ENCODE measurements at regions not wholly inside any gene's neighbourhood (a gene's known extent, or its start where the extent isn't known, plus 50 kb on each side); places are given as distances from the start of the nearest gene placed in this dataset.
"Not testable (repeated sequence)": the region's sequence is repeated elsewhere in the genome, so short reads cannot be mapped to it uniquely, and the experiment has no call there.

GRCh38 chr6:102813489-102814275 lies 1420.2 kb downstream of the GRIK2 start:
- no peak for DNase-seq

- DNase-seq: no peak
Measured at GRCh38 chr6:102812242-102812641, 1418.7 kb downstream of the GRIK2 start.

- DNase-seq: not testable (repeated sequence)
Measured at GRCh38 chr6:102808944-102809505, 1415.5 kb downstream of the GRIK2 start.

GRCh38 chr6:102799051-102799450 lies 1405.5 kb downstream of the GRIK2 start:
- DNase-seq: no peak

GRCh38 chr6:102798636-102799035 lies 1405.1 kb downstream of the GRIK2 start:
- DNase-seq: no peak

- DNase-seq: no peak
Measured at GRCh38 chr6:102793752-102794151, 1400.2 kb downstream of the GRIK2 start.

- DNase-seq: no peak
Measured at GRCh38 chr6:102774326-102774725, 1380.8 kb downstream of the GRIK2 start.

GRCh38 chr6:102773636-102774035 lies 1380.1 kb downstream of the GRIK2 start:
- no peak for DNase-seq

- no peak for DNase-seq
Measured at GRCh38 chr6:102766963-102767362, 1373.5 kb downstream of the GRIK2 start.

- no peak for DNase-seq
Measured at GRCh38 chr6:102764317-102764716, 1370.8 kb downstream of the GRIK2 start.

- DNase-seq: no peak
Measured at GRCh38 chr6:102763891-102764290, 1370.4 kb downstream of the GRIK2 start.

GRCh38 chr6:102761872-102762271 lies 1368.4 kb downstream of the GRIK2 start:
- no peak for DNase-seq

GRCh38 chr6:102759415-102759814 lies 1365.9 kb downstream of the GRIK2 start:
- no peak for DNase-seq

GRCh38 chr6:102758536-102758935 lies 1365.0 kb downstream of the GRIK2 start:
- not testable (repeated sequence) for DNase-seq

- DNase-seq: no peak
Measured at GRCh38 chr6:102749210-102749971, 1355.9 kb downstream of the GRIK2 start.

- DNase-seq: no peak
Measured at GRCh38 chr6:102746941-102747340, 1353.4 kb downstream of the GRIK2 start.

- DNase-seq: no peak
Measured at GRCh38 chr6:102742754-102743356, 1349.3 kb downstream of the GRIK2 start.

- no peak for DNase-seq
Measured at GRCh38 chr6:102742028-102742427, 1348.5 kb downstream of the GRIK2 start.

GRCh38 chr6:102736941-102737368 lies 1343.4 kb downstream of the GRIK2 start:
- no peak for DNase-seq

- DNase-seq: no peak
Measured at GRCh38 chr6:102732898-102733297, 1339.4 kb downstream of the GRIK2 start.

GRCh38 chr6:102722086-102722485 lies 1328.6 kb downstream of the GRIK2 start:
- not testable (repeated sequence) for DNase-seq

- no peak for DNase-seq
Measured at GRCh38 chr6:102717737-102718456, 1324.4 kb downstream of the GRIK2 start.

GRCh38 chr6:102717252-102717651 lies 1323.7 kb downstream of the GRIK2 start:
- no peak for DNase-seq
